H9 (cell line): ENCODE measurements at regions not wholly inside any gene's neighbourhood (a gene's known extent, or its start where the extent isn't known, plus 50 kb on each side); places are given as distances from the start of the nearest gene placed in this dataset.

Experiments
- DNase-seq: peaks from one replicate; pipeline ENCODE4 v3.0.0-alpha.2; 2017
- H2AFZ ChIP-seq: one replicate; pipeline ENCODE4 v1.6.1; 2013; ENCODE audit warnings: mild to moderate bottlenecking, low read length, control low read depth, moderate library complexity
- H2AK5ac ChIP-seq: 2 replicates; pipeline ENCODE4 v1.6.1; 2013; ENCODE audit warnings: low read length, control low read depth, mixed read lengths; ENCODE audit not compliant: insufficient read length
- H2BK120ac ChIP-seq: one replicate; pipeline ENCODE4 v1.6.1; 2013; ENCODE audit warnings: low read depth, mild to moderate bottlenecking, low read length, control low read depth, inconsistent platforms; ENCODE audit not compliant: poor library complexity, severe bottlenecking
- H2BK12ac ChIP-seq: 2 replicates; pipeline ENCODE4 v1.6.1; 2013; ENCODE audit warnings: low read length, control low read depth, mixed read lengths, low read depth; ENCODE audit not compliant: insufficient read length
- H2BK15ac ChIP-seq: 2 replicates; pipeline ENCODE4 v1.6.1; 2013; ENCODE audit warnings: low read depth, low read length, control low read depth
- H2BK20ac ChIP-seq: one replicate; pipeline ENCODE4 v1.6.1; 2013; ENCODE audit warnings: low read depth, mild to moderate bottlenecking, low read length, control low read depth, inconsistent platforms; ENCODE audit not compliant: poor library complexity, severe bottlenecking
- H2BK5ac ChIP-seq: 2 replicates; pipeline ENCODE4 v1.6.1; 2013; ENCODE audit warnings: low read length, control low read depth, mixed read lengths; ENCODE audit not compliant: insufficient read length
- H3K14ac ChIP-seq: 2 replicates; pipeline ENCODE4 v1.6.1; 2013; ENCODE audit warnings: low read length, control low read depth; ENCODE audit not compliant: insufficient read depth
- H3K18ac ChIP-seq: 2 replicates; pipeline ENCODE4 v1.6.1; 2013; ENCODE audit warnings: low read depth, mild to moderate bottlenecking, mixed read lengths, low read length, control low read depth; ENCODE audit not compliant: insufficient read length
- H3K23ac ChIP-seq: 2 replicates; pipeline ENCODE4 v1.6.1; 2013; ENCODE audit warnings: low read length, control low read depth, mixed read lengths, low read depth; ENCODE audit not compliant: insufficient read length
- H3K23me2 ChIP-seq: 2 replicates; pipeline ENCODE4 v1.6.1; 2013; ENCODE audit warnings: low read depth, mild to moderate bottlenecking, mixed read lengths, low read length, control low read depth; ENCODE audit not compliant: insufficient read length, poor library complexity, severe bottlenecking
- H3K27ac ChIP-seq: 2 replicates; pipeline ENCODE4 v1.5.1; 2013; ENCODE audit warnings: low read length, control low read depth, mixed read lengths, low read depth; ENCODE audit not compliant: insufficient read length
- H3K27me3 ChIP-seq: 2 replicates; pipeline ENCODE4 v1.6.1; 2013; ENCODE audit warnings: low read length, control low read depth, inconsistent platforms; ENCODE audit not compliant: insufficient read depth
- H3K4ac ChIP-seq: 2 replicates; pipeline ENCODE4 v1.6.1; 2013; ENCODE audit warnings: low read depth, mild to moderate bottlenecking, control low read depth, inconsistent platforms, low read length, moderate library complexity
- H3K4me1 ChIP-seq: 2 replicates; pipeline ENCODE4 v1.6.1; 2013; ENCODE audit warnings: low read length, control low read depth, inconsistent platforms; ENCODE audit not compliant: insufficient read depth
- H3K4me2 ChIP-seq: 2 replicates; pipeline ENCODE4 v1.6.1; 2013; ENCODE audit warnings: low read length, control low read depth, mixed read lengths; ENCODE audit not compliant: insufficient read length, insufficient read depth
- H3K56ac ChIP-seq: 2 replicates; pipeline ENCODE4 v1.6.1; 2013; ENCODE audit warnings: low read depth, mild to moderate bottlenecking, mixed read lengths, low read length, control low read depth; ENCODE audit not compliant: insufficient read length
- H3K79me1 ChIP-seq: 2 replicates; pipeline ENCODE4 v1.6.1; 2013; ENCODE audit warnings: low read depth, mild to moderate bottlenecking, moderate library complexity, low read length, control low read depth, inconsistent platforms; ENCODE audit not compliant: insufficient read depth, poor library complexity, severe bottlenecking
- H3K79me2 ChIP-seq: 2 replicates; pipeline ENCODE4 v1.6.1; 2013; ENCODE audit warnings: low read length, control low read depth, inconsistent platforms; ENCODE audit not compliant: insufficient read depth
- H3K9ac ChIP-seq: 2 replicates; pipeline ENCODE4 v1.6.1; 2013; ENCODE audit warnings: low read length, control low read depth, mixed read lengths; ENCODE audit not compliant: insufficient read length; ENCODE audit errors: extremely low read depth
- H3K9me3 ChIP-seq: one replicate; pipeline ENCODE4 v1.6.1; 2013; ENCODE audit warnings: low read depth, low read length, inconsistent platforms; ENCODE audit not compliant: control insufficient read depth
- H3T11ph ChIP-seq: one replicate; pipeline ENCODE4 v1.6.1; 2013; ENCODE audit warnings: mild to moderate bottlenecking, low read length, control low read depth, inconsistent platforms
- H4K20me1 ChIP-seq: one replicate; pipeline ENCODE4 v1.6.1; 2013; ENCODE audit not compliant: control insufficient read depth, insufficient read length, insufficient read depth
- H4K5ac ChIP-seq: 2 replicates; pipeline ENCODE4 v1.6.1; 2013; ENCODE audit warnings: low read depth, mild to moderate bottlenecking, mixed read lengths, low read length, control low read depth; ENCODE audit not compliant: insufficient read length
- H4K8ac ChIP-seq: replicated peaks from 2 replicates; pipeline ENCODE4 v1.6.1; 2013; ENCODE audit warnings: low read length, control low read depth, mixed read lengths, low read depth; ENCODE audit not compliant: insufficient read length
- H4K91ac ChIP-seq: 2 replicates; pipeline ENCODE4 v1.6.1; 2013; ENCODE audit warnings: low read depth, mild to moderate bottlenecking, moderate library complexity, mixed read lengths, low read length, control low read depth; ENCODE audit not compliant: insufficient read length
- H3K27ac Mint-ChIP-seq, 3 experiments: 2 replicates in 2 of 3; 3 replicates in 1 of 3; pipeline ENCODE4 v1.8.0; 2020 to 2021; ENCODE audit warnings: mixed read lengths in 3 of 3, mild to moderate bottlenecking in 1 of 3, moderate library complexity in 1 of 3
- H3K27me3 Mint-ChIP-seq: 2 replicates; pipeline ENCODE4 v1.8.0; 2021; ENCODE audit warnings: low read depth, mild to moderate bottlenecking, moderate library complexity, mixed read lengths
- H3K36me3 Mint-ChIP-seq, 3 experiments: 2 replicates in 2 of 3; 3 replicates in 1 of 3; pipeline ENCODE4 v1.8.0; 2020 to 2021; ENCODE audit warnings: low read depth in 3 of 3, mixed read lengths in 3 of 3; ENCODE audit not compliant: insufficient read depth in 1 of 3
- H3K4me1 Mint-ChIP-seq, 2 experiments: 2 replicates each; pipeline ENCODE4 v1.8.0; 2020; ENCODE audit warnings: mixed read lengths in 2 of 2
- H3K4me3 Mint-ChIP-seq, 2 experiments: 2 replicates in 1 of 2; 3 replicates in 1 of 2; pipeline ENCODE4 v1.8.0; 2020 to 2021; ENCODE audit warnings: mild to moderate bottlenecking in 2 of 2, mixed read lengths in 2 of 2, moderate library complexity in 1 of 2
- H3K9me3 Mint-ChIP-seq, 2 experiments: 2 replicates in 1 of 2; 3 replicates in 1 of 2; pipeline ENCODE4 v1.8.0; 2020; ENCODE audit warnings: mild to moderate bottlenecking in 2 of 2, mixed read lengths in 2 of 2, moderate library complexity in 1 of 2
- CTCF ChIP-seq: fragments of 200-600 bp; sonication (generic); conservative IDR thresholded peaks from 3 replicates; pipeline ENCODE4 v1.8.0; 2021; ENCODE audit warnings: antibody characterized with exemption, mild to moderate bottlenecking
- WGBS: extraction: QIAGEN DNeasy Blood & Tissue Kit; methylation state at CpG from one replicate; pipeline ENCODE4 v1.1.7; 2013; ENCODE audit warnings: missing lambda C conversion rate, low lambda C conversion rate, mixed read lengths; ENCODE audit not compliant: insufficient read length; ENCODE audit errors: extremely low coverage; 5-methylcytosine and 5-hydroxymethylcytosine counted together

- Mint-ChIP-seq H3K4me1 (peaks cover 24 to 29% of the 10 kb centered on the region in 2 experiments), H3K36me3 (no peaks in the 10 kb centered on the region), H3K4me3 (no peak overlapping the region), H3K27ac (no peak overlapping the region), H3K27me3 (no peaks in the 10 kb centered on the region; the same call in none of the 2 replicates), H3K9me3 (no peaks in the 10 kb centered on the region)
- no peaks in the 10 kb centered on the region for H4K20me1 ChIP-seq
- no peak overlapping the region for H4K91ac ChIP-seq
- H3K79me2 ChIP-seq = no peaks in the 10 kb centered on the region
- no peak overlapping the region for H4K8ac ChIP-seq
- H3K4ac ChIP-seq = no peak overlapping the region
- no peak overlapping the region for H3T11ph ChIP-seq
- H3K9ac ChIP-seq = no peak overlapping the region
- no peak overlapping the region for H3K14ac ChIP-seq
- H3K79me1 ChIP-seq = no peaks in the 10 kb centered on the region
- TF ChIP-seq CTCF = no peak
- H3K9me3 ChIP-seq = no peaks in the 10 kb centered on the region
- no peak overlapping the region for H2AK5ac ChIP-seq
- peaks cover 2% of the 10 kb centered on the region; the same call in 1 of the 2 replicates for H3K4me1 ChIP-seq
- no peak for DNase-seq
- no peak overlapping the region for H4K5ac ChIP-seq
- no peak overlapping the region for H2BK12ac ChIP-seq
- H2BK15ac ChIP-seq = no peak overlapping the region
- no peaks in the 10 kb centered on the region for H3K27me3 ChIP-seq
- no peak overlapping the region for H3K18ac ChIP-seq
- WGBS = no CpG with 5 or more reads among the region's 6 CpGs
- H2BK20ac ChIP-seq = no peak overlapping the region
- H3K23ac ChIP-seq = no peak overlapping the region
- H2BK5ac ChIP-seq = no peak overlapping the region
- H2BK120ac ChIP-seq = no peak overlapping the region
- H2AFZ ChIP-seq = no peak overlapping the region
- no peak overlapping the region for H3K27ac ChIP-seq
- no peak overlapping the region for H3K4me2 ChIP-seq
- no peaks in the 10 kb centered on the region for H3K23me2 ChIP-seq
- H3K56ac ChIP-seq = no peak overlapping the region
Measured at GRCh38 chr2:128753800-128754199, 435.1 kb upstream of the HS6ST1 start.
